ENCODE measurements at regions not wholly inside any gene's neighbourhood (a gene's known extent, or its start where the extent isn't known, plus 50 kb on each side); places are given as distances from the start of the nearest gene placed in this dataset.
"Not testable (repeated sequence)": the region's sequence is repeated elsewhere in the genome, so short reads cannot be mapped to it uniquely, and the experiment has no call there.

DNA sequence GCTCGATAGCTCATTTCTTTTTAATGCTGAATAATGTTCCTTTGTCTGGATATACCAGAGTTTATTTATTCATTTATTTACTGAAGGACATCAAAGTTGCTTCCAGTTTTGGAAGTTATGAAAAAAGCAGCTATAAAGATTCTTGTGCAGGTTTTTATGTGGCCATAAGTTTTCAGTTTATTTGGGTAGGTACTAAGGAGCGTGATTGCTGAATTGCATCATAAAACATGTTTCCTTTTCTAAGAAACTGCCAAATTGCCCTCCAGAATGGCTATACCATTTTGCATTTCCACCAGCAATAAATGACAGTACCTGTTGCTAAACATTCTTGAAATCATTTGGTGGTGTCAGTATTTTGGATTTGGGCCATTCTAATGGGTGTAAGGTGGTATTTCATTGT, 1067.7 kb upstream of the SPRY2 start:
- no peak for DNase-seq

DNA sequence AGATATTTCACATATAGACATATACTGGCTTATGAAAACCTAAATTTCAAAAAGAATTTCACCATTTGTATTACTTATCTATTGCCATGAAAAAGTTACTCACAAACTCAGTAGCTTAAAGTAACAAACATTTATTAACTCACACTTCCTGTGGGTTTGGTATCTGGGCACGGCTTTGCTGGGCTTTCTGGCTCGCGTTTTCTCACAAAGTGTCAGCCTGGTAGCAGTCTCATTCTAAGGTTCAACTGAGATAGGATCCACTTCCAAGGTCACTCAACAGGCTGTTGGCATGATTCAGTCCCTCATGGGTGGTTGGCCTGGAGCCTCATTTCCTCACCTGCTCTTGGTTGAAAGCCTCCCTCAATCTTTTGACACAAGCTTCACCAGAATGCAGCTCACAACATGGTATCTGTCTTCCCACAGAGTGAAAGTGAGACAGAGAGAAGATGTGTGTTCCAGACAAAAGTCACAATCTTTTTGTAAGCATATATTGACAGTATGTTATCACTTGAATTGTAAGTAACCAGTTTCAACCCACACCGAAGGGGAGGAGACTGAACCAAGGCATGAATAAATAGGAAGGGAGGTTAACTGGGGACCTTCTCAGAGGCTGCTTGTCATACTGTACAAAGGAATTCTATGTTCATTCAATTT, 1065.8 kb upstream of the SPRY2 start:
- no peak for DNase-seq

DNA sequence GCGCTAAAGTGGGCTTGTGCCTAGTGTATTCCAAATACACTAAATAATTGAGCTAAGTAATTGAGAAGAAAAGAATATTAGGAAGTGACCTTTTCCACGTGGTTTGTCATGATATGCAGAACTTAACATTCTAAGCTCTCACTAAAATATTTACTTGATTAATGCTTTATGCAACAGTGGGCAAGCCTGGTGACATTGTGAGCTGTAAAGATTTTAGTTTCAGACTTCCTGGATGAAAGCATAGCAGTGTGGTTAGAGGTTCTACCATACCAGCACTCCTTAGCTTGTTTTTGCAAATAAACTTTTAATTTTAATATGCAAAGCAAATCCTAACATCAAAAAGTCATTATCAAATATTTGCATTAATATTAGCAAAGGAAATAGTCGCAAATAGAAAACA, 1065.1 kb upstream of the SPRY2 start:
- no peak for DNase-seq

DNA sequence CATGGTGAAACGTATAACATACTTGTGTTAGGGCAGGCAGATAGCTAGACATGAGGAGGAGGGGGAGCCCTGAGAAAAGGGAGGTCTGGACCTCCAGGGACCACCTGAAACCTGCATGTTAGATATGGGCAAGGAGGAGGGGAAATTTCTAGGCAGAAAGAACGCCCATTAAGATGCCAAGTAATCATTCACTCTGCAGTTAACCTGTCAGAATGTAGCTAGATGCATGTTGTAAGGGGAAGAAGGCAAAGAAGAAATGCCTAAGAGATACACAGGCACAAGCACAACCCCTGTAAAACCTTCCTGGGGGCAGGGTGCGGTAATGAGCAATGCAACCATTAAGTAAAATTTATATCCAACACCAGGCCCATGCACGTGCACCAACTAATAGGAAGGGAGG, 1055.3 kb upstream of the SPRY2 start:
- DNase-seq: no peak

DNA sequence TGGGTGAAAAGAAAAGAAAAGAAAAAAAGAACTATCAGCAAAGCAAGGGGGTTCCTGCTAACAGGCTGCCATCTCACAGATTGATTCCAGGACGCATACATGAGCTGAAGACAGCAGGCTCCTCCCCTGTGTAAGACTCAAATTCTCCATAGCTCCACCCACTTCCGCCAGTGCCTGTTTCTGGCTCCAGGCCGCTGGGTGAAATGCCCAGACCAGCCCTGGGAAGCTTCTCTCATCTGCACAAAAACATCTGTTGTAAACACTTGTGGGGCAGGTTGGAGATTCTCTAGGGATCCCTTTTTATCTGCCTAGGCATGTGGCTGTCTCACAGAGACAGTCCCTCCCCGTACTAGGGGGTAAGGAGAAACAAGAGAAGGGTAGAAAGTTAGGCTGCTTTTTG, 1054.4 kb upstream of the SPRY2 start:
- no peak for DNase-seq

DNA sequence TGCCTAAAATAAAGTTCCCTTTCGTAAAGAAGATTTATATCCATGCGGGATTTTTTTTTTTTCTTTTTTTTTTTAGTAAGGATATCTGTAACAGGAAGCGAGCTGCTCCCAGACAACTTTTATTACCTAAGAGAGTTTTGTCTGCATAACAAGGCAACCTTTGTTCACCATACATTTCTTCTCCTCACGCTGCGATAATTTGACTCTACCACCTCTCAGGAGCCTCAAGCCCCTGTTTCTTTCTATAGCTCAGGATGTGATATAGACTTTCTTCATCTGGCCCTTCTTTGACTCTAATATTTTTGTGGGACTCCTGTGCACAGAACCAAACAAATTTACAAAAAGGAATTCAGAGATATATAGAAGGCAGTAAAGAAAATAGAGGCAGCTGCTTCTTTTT, 1053.7 kb upstream of the SPRY2 start:
- no peak for DNase-seq

DNA sequence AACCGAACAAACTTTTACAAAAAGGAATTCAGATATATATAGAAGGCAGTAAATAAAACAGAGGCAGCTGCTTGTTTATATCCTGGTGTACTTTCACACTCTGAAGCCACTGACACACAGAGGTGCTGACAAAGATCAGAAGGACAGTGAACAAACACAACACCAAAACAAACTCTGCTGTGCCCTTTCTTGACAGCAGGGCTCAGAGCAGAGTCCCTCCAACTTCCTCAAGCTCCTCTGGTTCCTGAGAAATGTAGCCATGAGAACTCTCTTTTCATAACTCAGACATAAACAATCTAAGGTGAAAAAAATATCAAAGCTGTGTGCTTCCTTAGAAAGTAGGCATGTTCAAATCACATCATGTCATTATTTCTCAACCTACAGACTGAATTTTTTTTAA, 1052.8 kb upstream of the SPRY2 start:
- DNase-seq: no peak

DNA sequence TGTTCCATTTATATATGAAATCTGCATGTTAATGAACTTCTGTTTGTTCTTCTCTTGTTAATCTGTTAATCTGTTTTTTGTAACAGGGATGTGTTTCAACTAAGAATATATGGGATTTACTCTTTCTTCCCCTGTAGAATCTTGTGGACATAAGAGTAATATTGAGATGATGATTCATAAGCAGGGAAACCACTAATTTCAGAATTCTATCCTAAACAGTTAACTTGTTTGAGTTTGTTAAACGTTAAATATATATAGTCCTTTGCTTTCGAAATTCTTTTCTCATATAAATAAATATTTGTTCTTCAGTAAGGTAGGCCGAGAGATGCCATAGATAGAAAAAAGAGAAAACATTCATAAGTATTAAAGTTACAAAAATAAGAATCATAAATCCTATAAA, 1052.2 kb upstream of the SPRY2 start:
- DNase-seq: no peak

DNA sequence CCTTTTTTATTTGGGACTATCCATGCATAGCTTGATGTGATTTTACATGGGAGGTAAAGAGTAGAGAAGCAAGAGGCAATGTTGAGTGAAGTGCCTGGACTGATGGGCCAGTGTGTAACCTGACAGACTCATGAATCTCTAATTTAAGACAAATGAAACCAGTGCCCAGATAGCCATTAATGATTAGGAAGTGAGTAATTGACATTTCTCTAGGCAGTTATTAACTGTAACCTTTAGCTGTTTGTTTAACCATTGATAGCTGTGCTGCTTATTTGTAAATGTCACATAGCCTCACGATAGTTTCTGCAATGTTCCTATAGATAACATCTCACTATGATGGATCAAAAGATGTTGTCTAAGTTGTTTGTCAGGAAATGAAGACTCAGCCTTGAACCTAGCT, 1047.5 kb upstream of the SPRY2 start:
- DNase-seq: no peak

DNA sequence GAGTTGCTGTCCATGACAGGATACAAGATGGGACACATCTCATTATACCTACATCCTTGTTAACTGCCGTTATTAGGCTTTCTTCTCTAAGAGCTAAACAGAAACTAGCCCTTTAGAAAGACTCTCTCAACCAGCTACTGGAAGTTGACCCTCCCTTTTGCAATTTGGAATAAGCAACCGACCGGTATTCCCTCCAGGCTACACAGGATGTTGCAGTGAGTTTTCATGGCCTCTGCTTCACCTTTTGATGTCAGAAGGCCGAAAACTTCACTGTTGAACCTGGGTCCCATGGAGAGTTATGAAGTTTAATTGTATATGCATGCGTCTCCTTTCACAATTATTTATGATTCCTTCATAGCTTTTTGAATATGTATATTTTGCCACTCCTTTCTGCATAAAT, 1042.5 kb upstream of the SPRY2 start:
- DNase-seq: no peak

DNA sequence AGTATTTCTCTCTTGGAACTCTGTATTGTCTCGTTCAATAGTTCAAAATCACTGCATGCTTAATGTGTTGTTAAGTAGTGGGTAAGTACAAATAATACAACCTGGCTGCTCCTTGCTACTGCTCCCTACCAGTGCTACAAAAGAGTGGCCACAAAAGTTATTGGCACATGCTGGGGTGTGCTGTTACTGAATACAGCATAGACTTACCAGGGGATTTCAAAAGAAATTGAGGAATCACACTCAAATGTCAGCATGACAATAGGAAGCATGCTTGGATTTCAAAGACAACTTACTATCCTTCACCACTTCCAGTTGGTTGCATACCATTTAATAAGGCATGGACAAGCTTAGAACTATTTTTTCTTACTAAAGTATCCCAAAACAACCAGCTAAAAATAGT, 1041.3 kb upstream of the SPRY2 start:
- no peak for DNase-seq

DNA sequence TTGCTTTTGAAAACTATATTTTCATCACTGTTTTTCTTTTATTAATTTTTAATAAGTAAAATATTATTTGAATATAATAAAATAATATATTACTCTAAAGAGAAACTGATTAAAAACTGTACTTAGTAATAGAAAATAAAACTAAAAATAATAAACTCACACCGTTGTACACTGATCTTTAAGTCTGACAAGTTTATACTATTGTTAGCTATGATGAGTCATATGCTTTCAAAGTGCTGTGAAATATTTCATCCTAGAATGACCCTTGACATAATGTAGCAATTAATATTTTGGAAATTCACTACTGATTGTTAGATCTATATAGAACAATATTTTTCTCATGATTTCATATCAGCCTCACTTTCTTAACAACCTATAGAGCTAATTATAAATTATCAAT, 1040.6 kb upstream of the SPRY2 start:
- no peak for DNase-seq

DNA sequence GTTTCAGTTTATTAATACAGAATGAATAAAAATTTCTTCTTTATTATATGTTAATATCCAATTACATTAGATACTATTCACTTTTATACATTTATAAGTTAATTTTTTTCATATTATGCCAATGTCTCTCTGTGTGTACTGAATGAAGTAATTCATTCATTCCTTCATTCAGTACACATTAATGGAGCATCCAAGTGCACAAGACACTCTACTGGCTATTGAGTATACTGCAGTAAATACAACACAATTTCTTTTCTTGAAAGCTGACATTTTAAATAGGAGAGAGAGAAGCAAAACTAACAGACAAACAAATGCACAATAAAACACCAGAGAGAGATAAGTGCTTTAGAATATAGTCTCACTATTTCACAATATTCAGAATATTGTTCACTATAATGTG, 1038.3 kb upstream of the SPRY2 start:
- no peak for DNase-seq

DNA sequence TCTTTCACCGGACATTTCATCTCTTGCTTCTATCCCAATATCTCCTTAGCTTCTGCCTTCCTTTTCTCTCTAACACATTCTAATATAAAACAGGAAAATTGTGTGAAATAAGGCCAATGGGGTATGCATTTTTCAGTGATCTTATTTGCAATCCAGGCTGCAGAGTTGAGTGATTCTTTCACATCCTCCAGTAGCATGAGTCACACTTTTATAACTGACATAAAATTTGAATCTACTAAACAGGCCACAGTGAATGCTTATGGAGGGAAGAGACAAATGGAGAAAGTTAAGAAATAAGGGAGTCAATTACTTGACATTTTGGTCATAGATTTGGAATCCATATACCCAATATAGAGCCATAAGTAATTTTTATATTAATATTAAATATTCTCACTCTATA, 1037.0 kb upstream of the SPRY2 start:
- no peak for DNase-seq

DNA sequence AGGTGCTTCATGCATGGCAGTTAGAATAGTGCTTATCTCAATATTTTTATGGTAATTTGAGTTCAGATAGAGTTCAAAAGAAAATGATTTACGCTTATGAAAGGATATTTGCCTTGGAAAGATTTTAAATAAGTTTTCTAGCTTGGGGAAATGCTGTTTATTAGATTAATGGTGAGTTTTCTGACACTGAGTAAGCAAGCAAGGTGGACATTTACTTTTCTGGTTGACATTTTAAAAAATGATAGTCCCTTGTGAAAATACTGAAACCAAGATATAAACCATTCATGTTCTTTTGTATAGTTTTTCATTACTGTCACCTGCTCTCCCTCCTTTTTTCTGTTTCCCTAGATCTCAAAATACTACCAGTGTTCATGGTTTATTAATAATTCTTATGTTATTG, 1034.8 kb upstream of the SPRY2 start:
- DNase-seq: no peak

DNA sequence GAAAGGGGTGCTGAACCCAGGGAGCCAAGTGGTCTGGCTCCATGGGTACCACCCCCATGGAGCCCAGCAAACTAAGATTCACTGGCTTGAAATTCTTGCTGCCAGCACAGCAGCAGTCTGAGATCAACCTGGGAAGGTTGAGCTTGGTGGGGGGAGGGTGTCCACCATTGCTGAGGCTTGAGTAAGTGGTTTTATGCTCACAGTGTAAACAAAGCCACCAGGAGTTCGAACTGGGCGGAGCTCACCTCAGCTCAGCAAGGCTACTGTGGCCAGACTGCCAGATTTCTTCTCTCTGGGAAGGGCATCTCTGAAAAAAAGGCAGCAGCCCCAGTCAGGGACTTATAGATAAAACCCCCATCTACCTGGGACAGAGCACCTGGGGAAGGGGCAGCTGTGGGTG, 1021.8 kb upstream of the SPRY2 start:
- DNase-seq: not testable (repeated sequence)

DNA sequence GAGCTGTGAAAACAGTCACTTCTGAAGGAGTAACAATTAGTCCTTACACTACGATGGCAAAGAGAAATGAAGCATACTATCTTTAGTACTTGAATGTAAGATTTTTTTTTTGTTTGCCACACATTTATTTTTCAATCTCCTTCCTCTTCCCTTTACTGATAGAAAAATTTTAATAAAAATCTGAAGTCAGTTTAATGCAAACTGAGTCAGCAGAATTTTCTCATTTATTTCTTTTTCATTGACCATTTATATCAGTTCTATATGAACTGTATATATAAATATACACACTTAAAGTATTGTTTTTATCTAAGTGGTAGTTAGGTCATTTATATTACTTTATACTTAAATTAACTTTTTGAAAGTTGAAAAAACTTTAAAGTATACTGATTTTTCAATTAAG, 1009.1 kb upstream of the SPRY2 start:
- DNase-seq: no peak

DNA sequence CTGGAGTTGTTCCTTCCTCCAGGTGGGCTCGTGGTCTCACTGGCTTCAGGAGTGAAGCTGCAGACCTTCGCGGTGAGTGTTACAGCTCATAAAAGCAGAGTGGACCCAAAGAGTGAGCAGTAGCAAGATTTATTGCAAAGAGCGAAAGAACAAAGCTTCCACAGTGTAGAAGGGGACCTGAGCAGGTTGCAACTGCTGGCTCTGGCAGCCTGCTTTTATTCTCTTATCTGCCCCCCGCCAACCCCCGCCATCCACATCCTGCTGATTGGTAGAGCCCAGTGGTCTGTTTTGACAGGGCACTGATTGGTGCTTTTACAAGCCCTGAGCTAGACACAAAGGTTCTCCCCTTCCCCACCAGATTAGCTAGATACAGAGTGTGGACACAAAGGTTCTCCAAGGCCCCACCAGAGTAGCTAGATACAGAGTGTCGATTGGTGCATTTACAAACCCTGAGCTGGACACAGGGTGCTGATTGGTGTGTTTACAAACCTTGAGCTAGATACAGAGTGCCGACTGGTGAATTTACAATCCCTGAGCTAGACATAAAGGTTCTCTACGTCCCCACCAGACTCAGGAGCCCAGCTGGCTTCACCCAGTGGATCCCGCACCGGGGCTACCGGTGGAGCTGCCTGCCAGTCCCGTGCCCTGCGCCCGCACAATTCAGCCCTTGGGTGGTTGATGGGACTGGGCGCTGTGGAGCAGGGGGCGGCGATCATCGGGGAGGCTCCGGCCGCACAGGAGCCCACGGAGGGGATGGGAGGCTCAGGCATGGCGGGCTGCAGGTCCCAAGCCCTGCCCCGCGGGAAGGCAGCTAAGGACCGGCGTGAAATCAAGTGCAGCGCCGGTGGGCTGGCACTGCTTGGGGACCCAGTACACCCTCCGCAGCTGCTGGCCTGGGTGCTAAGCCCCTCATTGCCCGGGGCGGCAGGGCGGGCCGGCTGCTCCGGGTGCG, 999.5 kb upstream of the SPRY2 start:
- DNase-seq: not testable (repeated sequence)

DNA sequence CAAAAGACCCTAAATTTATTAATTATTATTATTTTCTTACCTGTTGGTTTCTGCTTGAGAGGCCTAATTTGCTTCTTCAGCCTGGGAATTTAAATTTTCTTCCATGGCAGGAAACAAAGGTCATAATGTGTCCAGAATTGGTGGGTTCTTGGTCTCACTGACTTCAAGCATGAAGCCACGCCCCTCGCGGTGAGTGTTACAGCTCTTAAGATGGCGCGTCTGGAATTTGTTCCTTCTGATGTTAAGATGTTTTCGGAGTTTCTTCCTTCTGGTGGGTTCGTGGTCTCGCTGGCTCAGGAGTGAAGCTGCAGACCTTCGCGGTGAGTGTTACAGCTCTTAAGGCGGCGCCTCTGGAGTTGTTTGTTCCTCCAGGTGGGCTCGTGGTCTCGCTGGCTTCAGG, 998.7 kb upstream of the SPRY2 start:
- not testable (repeated sequence) for DNase-seq

DNA sequence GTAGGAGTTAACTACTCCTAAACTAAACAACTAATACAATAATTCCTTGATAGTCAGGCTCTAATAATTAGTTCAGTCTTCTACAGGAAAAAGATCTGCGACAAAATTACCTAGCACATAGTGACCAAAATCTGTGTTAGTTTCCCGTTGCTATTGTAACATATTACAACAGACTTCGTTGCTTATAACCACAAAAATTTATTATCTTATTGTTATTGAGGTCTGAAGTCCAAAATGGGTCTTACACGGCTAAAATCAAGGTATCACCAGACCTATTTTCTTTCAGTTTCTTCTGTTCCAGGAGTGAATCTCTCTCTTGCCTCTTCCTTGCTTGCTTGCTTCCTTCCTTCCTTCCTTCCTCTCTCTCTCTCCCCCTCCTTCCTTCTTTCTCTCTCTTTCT, 993.6 kb upstream of the SPRY2 start:
- DNase-seq: no peak

DNA sequence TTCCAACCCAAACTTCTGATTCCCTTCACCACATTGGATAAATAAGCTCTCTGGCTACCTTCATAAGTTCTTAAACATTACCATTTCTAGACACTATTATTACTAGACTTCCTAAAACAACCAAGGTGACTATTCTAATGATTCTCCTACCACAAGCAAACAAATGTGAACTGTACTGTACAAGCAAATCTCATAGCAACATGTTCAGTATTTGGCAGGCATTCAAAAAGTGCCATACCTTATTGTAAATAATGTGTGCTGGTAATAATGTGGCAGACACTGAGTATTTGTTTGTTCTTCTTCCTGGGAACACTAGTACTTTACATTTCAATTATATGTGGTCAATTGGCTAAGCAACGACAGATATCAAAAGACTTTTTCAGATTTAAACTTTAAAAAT, 986.0 kb upstream of the SPRY2 start:
- no peak for DNase-seq

DNA sequence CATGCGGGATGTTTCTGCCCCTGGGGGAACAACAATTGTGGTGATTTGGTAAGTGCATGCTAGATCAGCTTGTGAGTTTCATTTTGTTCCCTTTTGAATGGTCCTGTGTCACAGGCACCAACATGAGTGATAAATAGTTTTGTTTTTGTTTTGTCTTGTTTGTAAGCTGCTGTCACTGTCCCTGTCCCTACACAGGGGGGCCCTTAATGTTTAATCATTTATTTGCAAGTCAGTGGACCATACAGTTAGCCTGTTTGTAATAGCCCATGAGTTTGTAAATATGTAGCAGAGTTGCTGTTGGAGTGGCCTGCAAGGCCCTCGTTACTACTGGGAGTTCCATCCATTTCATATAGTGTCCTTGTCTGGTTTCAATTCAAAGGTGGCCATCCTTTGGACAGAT, 979.6 kb upstream of the SPRY2 start:
- no peak for DNase-seq

DNA sequence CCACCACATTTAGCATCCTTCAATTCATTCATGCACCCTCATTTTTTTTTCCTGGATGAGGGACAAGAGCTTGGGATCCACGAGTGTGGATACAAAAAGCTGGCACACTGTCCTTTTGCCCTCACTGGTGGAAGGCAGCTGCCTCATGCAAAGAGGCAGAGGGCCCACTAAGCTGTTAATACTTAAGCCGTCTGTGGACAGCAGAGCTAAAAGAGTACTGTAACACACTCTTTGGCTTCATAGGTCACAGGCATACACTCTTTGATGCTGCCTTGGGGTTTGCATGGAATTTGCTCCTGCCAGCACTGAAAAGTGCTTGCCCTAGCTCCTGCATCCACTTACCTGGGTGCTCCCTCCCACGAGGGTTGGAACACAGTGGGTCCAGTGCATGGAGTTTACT, 978.4 kb upstream of the SPRY2 start:
- DNase-seq: no peak

DNA sequence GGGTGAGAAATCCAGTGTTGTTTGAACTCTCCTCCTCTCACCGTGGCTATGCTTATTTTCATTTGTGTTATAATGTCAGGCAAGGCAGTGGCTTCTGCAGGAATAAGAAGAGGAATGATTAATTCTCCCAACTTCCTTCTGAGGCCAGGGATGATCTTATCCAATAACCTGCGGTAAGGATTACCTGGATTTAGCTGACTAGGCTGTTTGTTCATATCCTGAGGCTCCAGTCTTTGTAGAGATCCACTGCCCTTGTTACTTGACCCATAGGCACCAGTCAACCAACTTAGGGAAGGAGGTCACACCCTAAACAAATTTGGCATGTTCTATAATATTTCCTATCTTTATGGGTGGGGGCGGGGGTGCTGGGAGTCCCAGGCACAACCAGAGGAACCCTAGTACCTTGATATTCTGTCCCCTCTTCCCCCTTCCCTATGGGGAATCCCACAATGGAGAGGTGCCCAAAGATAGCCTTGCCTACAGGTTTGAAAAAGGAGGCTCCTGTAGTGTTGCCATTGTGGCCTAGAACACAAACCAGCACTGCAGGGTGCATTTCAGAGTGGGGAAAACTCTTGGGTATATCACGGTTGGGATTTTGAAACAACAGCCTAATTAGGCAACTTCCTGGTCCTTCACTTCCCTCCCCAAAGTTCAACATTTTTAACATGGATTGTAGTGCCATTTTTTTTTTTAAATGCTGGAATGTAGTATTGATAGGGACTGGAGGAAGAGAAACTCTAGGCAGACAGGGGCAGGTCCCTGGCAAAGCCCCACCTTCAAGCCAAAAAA, 977.5 kb upstream of the SPRY2 start:
- no peak for DNase-seq

All from activated naive CD4-positive, alpha-beta T cell treated with anti-CD3 and anti-CD28 coated beads, Interleukin-2, amount 50 U/mL, for 16 hours (primary cell).